Stimulated activated effector memory CD8-positive, alpha-beta T cell treated with anti-CD3 and anti-CD28 coated beads, Interleukin-12 subunit alpha, Interleukin-12 subunit beta, amount 100 ng/mL, for 72 hours (primary cell): ENCODE measurements at regions not wholly inside any gene's neighbourhood (a gene's known extent, or its start where the extent isn't known, plus 50 kb on each side); places are given as distances from the start of the nearest gene placed in this dataset.

ENCODE experiments used
- ATAC-seq: fragments of 150-1000 bp; cut with Tn5 transposase; 2 replicates; pipeline ENCODE4 v1.10.0; 2021
- DNase-seq, 2 donors: peaks; one replicate each; pipeline ENCODE4 v3.0.0; 2021 to 2022; ENCODE audit warnings: low spot score in 2 of 2
- H3K27ac Mint-ChIP-seq: one replicate; pipeline ENCODE4 v1.8.0; 2022; ENCODE audit warnings: mild to moderate bottlenecking, mixed read lengths
- H3K36me3 Mint-ChIP-seq: one replicate; pipeline ENCODE4 v1.8.0; 2022; ENCODE audit warnings: mild to moderate bottlenecking, mixed read lengths
- H3K4me1 Mint-ChIP-seq: one replicate; pipeline ENCODE4 v1.8.0; 2022; ENCODE audit warnings: mixed read lengths
- H3K4me3 Mint-ChIP-seq: one replicate; pipeline ENCODE4 v1.8.0; 2022; ENCODE audit warnings: mild to moderate bottlenecking, mixed read lengths
- H3K9me3 Mint-ChIP-seq: one replicate; pipeline ENCODE4 v1.8.0; 2022; ENCODE audit warnings: mixed read lengths

GRCh38 chr4:184292465-184292867, 74.8 kb upstream of the ENPP6 start:
- Mint-ChIP-seq H3K4me1 (peaks cover 27% of the 10 kb centered on the region), H3K9me3 (no peaks in the 10 kb centered on the region), H3K36me3 (peaks cover 6% of the 10 kb centered on the region), H3K27ac (no peak overlapping the region), H3K4me3 (no peak overlapping the region)
- DNase-seq (no peak), ATAC-seq (no peak)

DNA sequence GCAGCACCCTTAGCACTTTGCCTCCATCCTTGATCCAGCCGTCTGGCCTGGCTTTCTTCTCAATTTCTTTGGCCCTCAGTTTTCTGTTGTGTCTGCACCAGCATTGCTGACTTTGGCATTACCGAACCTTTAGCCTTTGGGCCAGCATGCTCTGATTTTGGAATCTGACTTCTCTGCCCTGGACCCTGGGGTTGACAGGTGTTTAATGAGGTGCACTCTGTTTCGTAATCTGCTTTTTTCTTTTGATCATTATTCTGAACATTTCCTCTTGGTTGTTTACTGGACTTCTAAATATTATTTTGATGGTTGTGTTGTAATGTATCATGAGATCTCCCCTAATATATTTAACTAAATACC, 71.5 kb upstream of the ENPP6 start:
- Mint-ChIP-seq H3K27ac (peak overlapping the region; percentile 68), H3K4me3 (no peak overlapping the region), H3K36me3 (peaks cover 6% of the 10 kb centered on the region), H3K4me1 (peaks cover 35% of the 10 kb centered on the region), H3K9me3 (no peaks in the 10 kb centered on the region)
- no peak for ATAC-seq
- DNase-seq, result no peak

GRCh38 chr4:184288451-184289178, 70.9 kb upstream of the ENPP6 start:
- H3K36me3 Mint-ChIP-seq, result peaks cover 6% of the 10 kb centered on the region
- H3K9me3 Mint-ChIP-seq, result no peaks in the 10 kb centered on the region
- peak overlapping the region; percentile 54 for H3K4me3 Mint-ChIP-seq
- ATAC-seq (peak; percentile 89), DNase-seq (peak in 1 of 2 donors; percentile 74)
- peaks cover 35% of the 10 kb centered on the region for H3K4me1 Mint-ChIP-seq
- peak overlapping the region; percentile 68 for H3K27ac Mint-ChIP-seq

DNA sequence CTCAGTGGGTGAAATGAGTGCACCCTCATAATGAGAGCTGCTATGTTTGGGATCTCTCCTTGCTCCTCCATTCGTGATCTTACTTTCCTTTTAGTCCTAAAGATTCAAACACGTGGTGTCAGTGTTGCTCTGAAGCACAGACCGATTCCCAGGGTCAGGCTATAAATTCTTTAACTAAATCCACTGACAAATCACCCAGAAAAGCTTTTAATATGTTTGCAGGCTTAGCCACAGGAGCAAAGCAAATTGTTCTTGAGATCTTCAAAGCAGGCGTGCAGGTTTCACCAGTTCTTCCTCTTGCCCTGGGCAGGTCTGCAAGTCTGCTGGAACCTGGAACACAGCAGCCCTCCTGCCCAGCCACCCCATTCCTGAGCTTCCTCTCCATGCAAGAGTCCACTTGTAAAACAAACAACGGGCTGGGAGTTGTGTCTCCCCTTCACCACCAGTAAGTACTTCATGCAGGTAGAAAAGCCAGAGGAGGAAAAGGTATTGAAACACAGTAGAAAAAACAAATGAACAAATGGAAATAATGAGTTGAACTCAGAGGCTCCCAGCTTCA, 70.1 kb upstream of the ENPP6 start:
- no peaks in the 10 kb centered on the region for H3K9me3 Mint-ChIP-seq
- H3K4me1 Mint-ChIP-seq, result peaks cover 44% of the 10 kb centered on the region
- H3K36me3 Mint-ChIP-seq, result peaks cover 6% of the 10 kb centered on the region
- H3K27ac Mint-ChIP-seq, result peak overlapping the region; percentile 68
- DNase-seq, result peak in 1 of 2 donors; percentile 50
- H3K4me3 Mint-ChIP-seq, result peak overlapping the region; percentile 54
- no peak for ATAC-seq

DNA sequence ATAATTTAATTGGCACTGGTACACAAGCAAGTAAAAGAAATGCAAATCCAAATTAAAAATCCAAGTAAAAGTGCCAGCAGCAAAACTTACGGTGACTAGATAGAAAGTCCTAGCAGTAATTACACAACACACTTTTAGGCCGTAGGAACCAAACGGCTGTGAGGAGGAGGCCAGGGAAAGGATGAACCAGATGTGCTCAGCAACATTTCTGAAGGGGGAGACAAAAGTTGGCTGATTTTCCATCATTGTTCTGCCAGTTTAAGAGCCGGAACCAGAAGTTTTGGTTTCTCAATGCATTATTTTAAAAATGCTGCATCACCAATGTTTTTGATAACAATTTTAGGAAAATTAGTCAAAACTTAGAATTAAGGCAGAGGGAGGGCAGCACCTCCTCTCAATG, 68.7 kb upstream of the ENPP6 start:
- Mint-ChIP-seq H3K4me3 (no peak overlapping the region), H3K4me1 (peaks cover 58% of the 10 kb centered on the region), H3K27ac (no peak overlapping the region), H3K9me3 (no peaks in the 10 kb centered on the region), H3K36me3 (peaks cover 6% of the 10 kb centered on the region)
- no peak for ATAC-seq
- DNase-seq, result no peak

GRCh38 chr4:184284742-184285141, 67.1 kb upstream of the ENPP6 start:
- H3K4me1 Mint-ChIP-seq, result peaks cover 73% of the 10 kb centered on the region
- H3K4me3 Mint-ChIP-seq, result no peak overlapping the region
- DNase-seq (no peak), ATAC-seq (no peak)
- H3K9me3 Mint-ChIP-seq, result no peaks in the 10 kb centered on the region
- H3K27ac Mint-ChIP-seq, result no peak overlapping the region
- peaks cover 6% of the 10 kb centered on the region for H3K36me3 Mint-ChIP-seq

DNA sequence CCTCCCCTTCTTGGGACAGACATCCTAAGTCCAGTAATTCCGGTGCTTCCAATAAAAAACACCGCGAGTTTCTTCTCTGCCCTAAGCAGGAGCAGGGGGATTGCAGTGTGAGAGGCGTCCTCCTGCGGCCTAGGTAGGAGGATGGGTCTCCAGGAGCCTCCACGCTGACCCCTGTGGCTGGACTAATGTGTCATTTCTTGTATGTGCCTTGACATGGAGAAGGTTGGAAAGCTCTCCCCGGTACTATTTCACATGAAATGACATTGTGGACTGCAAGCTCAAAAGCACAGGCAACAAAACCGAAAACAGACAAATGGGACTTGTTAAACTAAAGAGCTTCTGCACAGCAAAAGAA, 66.6 kb upstream of the ENPP6 start:
- DNase-seq (no peak), ATAC-seq (no peak)
- no peak overlapping the region for H3K27ac Mint-ChIP-seq
- peaks cover 6% of the 10 kb centered on the region for H3K36me3 Mint-ChIP-seq
- H3K4me3 Mint-ChIP-seq, result no peak overlapping the region
- H3K9me3 Mint-ChIP-seq, result no peaks in the 10 kb centered on the region
- peaks cover 73% of the 10 kb centered on the region for H3K4me1 Mint-ChIP-seq

GRCh38 chr4:184283659-184284335, 66.1 kb upstream of the ENPP6 start:
- ATAC-seq (no peak), DNase-seq (peak in 1 of 2 donors; percentile 56)
- peaks cover 6% of the 10 kb centered on the region for H3K36me3 Mint-ChIP-seq
- peaks cover 69% of the 10 kb centered on the region for H3K4me1 Mint-ChIP-seq
- H3K9me3 Mint-ChIP-seq, result no peaks in the 10 kb centered on the region
- H3K27ac Mint-ChIP-seq, result peak overlapping the region; percentile 89
- H3K4me3 Mint-ChIP-seq, result peak overlapping the region; percentile 58

GRCh38 chr4:184282895-184283654, 65.4 kb upstream of the ENPP6 start:
- Mint-ChIP-seq H3K9me3 (no peaks in the 10 kb centered on the region), H3K36me3 (no peaks in the 10 kb centered on the region), H3K4me3 (peak overlapping the region; percentile 58), H3K27ac (peak overlapping the region; percentile 89), H3K4me1 (peaks cover 66% of the 10 kb centered on the region)
- DNase-seq (peak in 1 of 2 donors; percentile 72), ATAC-seq (peak; percentile 78)

DNA sequence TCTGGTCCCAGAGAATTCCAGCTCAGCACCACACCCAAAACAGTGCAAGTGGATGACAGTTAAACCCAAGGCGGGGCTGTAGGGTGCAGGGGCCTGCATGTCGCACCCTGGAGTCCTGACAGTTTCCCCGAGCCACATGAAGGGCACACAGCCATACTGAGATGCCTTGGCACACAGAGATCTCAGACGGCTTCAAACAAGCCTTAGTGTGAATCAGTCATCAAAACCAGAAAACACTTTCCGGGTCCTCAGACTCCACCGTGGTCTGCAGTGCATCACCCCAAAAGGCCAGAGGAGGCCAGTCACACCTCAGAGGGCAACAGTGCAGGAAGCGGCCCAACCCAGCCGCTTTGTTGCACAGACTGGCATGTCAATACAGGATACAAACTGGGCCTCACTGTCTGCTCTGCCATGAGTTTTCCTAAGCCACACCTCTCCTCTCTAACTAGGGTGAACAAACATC, 64.6 kb upstream of the ENPP6 start:
- Mint-ChIP-seq H3K4me1 (peaks cover 60% of the 10 kb centered on the region), H3K9me3 (no peaks in the 10 kb centered on the region), H3K27ac (peak overlapping the region; percentile 89), H3K36me3 (no peaks in the 10 kb centered on the region), H3K4me3 (peak overlapping the region; percentile 58)
- DNase-seq, result peak; percentile 49 to 84
- peak; percentile 90 for ATAC-seq

DNA sequence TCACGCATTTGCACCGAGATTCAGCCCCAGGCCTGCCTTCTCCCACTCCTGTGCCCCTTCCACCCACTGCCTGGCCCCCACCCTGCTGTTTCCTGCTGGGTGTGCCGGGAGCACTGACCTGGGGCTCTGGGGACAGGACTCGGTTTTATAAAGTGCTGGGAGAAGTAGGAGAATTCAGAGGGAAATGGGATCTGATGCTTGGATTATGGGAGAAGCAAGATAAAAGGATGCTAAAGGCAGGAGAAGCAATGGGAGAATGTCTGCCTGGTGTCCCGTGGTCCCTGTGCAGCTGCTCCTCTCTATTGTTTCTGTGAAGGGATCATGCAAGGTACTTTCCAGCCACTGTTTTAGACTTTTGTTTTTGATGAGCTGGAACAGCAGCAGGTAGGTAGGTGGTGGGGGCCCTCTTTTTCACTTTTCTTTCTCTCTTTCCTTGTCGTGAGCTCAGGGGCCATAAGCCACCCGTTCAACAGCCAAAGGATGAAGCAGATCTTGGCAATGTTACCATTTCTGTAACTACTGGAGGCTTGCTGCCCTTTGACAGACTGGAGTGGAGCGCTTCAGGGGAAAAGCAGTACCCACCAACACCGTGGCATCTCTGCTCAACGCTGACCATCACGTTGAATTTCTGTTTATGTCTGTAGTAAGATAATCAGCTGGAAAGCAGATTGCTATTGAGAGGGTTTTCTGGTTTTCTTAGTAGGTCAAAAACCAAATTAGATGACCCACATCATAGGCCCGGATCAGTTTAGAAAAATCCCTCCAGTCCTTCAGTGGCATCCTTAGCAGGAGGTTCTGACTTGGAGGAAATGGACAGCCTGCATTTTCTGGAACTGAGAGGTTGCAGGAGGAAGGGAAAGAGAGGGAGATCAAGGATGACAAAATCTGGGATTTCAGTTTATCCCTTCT, 63.8 kb upstream of the ENPP6 start:
- Mint-ChIP-seq H3K27ac (peak overlapping the region; percentile 89), H3K4me3 (peak overlapping the region; percentile 58), H3K4me1 (peaks cover 63% of the 10 kb centered on the region), H3K9me3 (peaks cover 3% of the 10 kb centered on the region), H3K36me3 (no peaks in the 10 kb centered on the region)
- ATAC-seq, result peak; percentile 38
- DNase-seq, result peak in 1 of 2 donors; percentile 61

GRCh38 chr4:184280591-184281071, 63.0 kb upstream of the ENPP6 start:
- peaks cover 67% of the 10 kb centered on the region for H3K4me1 Mint-ChIP-seq
- DNase-seq, result peak in 1 of 2 donors; percentile 63
- peak overlapping the region; percentile 89 for H3K27ac Mint-ChIP-seq
- no peaks in the 10 kb centered on the region for H3K36me3 Mint-ChIP-seq
- H3K4me3 Mint-ChIP-seq, result peak overlapping the region; percentile 58
- H3K9me3 Mint-ChIP-seq, result peaks cover 6% of the 10 kb centered on the region
- ATAC-seq, result no peak

GRCh38 chr4:184280137-184280536, 62.5 kb upstream of the ENPP6 start:
- H3K4me3 Mint-ChIP-seq, result peak overlapping the region; percentile 58
- no peaks in the 10 kb centered on the region for H3K36me3 Mint-ChIP-seq
- ATAC-seq (no peak), DNase-seq (peak in 1 of 2 donors; percentile 42)
- H3K9me3 Mint-ChIP-seq, result peaks cover 6% of the 10 kb centered on the region
- H3K4me1 Mint-ChIP-seq, result peaks cover 66% of the 10 kb centered on the region
- peak overlapping the region; percentile 89 for H3K27ac Mint-ChIP-seq

GRCh38 chr4:184279496-184280061, 61.9 kb upstream of the ENPP6 start:
- H3K9me3 Mint-ChIP-seq, result peaks cover 6% of the 10 kb centered on the region
- H3K36me3 Mint-ChIP-seq, result no peaks in the 10 kb centered on the region
- no peak overlapping the region for H3K4me3 Mint-ChIP-seq
- H3K27ac Mint-ChIP-seq, result no peak overlapping the region
- ATAC-seq (no peak), DNase-seq (peak in 1 of 2 donors; percentile 43)
- H3K4me1 Mint-ChIP-seq, result peaks cover 68% of the 10 kb centered on the region
